IMR-90 (cell line): ENCODE measurements at regions not wholly inside any gene's neighbourhood (a gene's known extent, or its start where the extent isn't known, plus 50 kb on each side); places are given as distances from the start of the nearest gene placed in this dataset.

ENCODE experiments used
- ATAC-seq: fragments of 200-7000 bp; cut with Tn5 transposase; 2 replicates; pipeline ENCODE4 v1.9.1; 2020; ENCODE audit warnings: low read depth, mild to moderate bottlenecking, moderate library complexity
- BruUV-seq: library from RNA; stranded (reverse); fragments of 400-500 nt; replicated peaks from 2 replicates; lab custom pipeline; 2021; lab: Mats Ljungman, UMichigan
- CTCF ChIA-PET: fragments of 300-600 bp; formaldehyde crosslinking; extraction: SDS; loops from one replicate; lab custom pipeline; 2021; ENCODE audit warnings: antibody characterized with exemption; lab: Yijun Ruan, JAX
- POLR2A ChIA-PET: fragments of 300-600 bp; sonication (Branson Sonifier 250); formaldehyde crosslinking; loops from one replicate; lab custom pipeline; 2022; ENCODE audit warnings: antibody characterized with exemption; ENCODE audit not compliant: unreplicated experiment; lab: Charles Lee
- DNase-seq: peaks from one replicate; pipeline ENCODE4 v3.0.0; 2013
- H2AFZ ChIP-seq: replicated peaks from 2 replicates; pipeline ENCODE3; 2013; ENCODE audit warnings: low read length, mild to moderate bottlenecking; ENCODE audit not compliant: poor library complexity
- H2AK5ac ChIP-seq: 2 replicates; pipeline ENCODE4 v1.6.1; 2013; ENCODE audit warnings: low read depth, low read length, inconsistent platforms
- H2AK9ac ChIP-seq: replicated peaks from 2 replicates; pipeline ENCODE3; 2013; ENCODE audit warnings: mild to moderate bottlenecking, low read depth, low read length, moderate library complexity; ENCODE audit not compliant: poor library complexity
- H2BK120ac ChIP-seq: 2 replicates; pipeline ENCODE4 v1.6.1; 2013; ENCODE audit warnings: low read depth, low read length, inconsistent platforms
- H2BK15ac ChIP-seq: 3 replicates; pipeline ENCODE4 v1.6.1; 2013; ENCODE audit warnings: low read depth, low read length, inconsistent platforms
- H2BK20ac ChIP-seq: 2 replicates; pipeline ENCODE4 v1.6.1; 2013; ENCODE audit warnings: low read depth, mild to moderate bottlenecking, inconsistent platforms, low read length, moderate library complexity
- H2BK5ac ChIP-seq: 2 replicates; pipeline ENCODE4 v1.6.1; 2013; ENCODE audit warnings: mild to moderate bottlenecking, low read depth, low read length, inconsistent platforms; ENCODE audit not compliant: poor library complexity, severe bottlenecking
- H3K14ac ChIP-seq: replicated peaks from 2 replicates; pipeline ENCODE4 v1.6.1; 2013; ENCODE audit warnings: low read depth, low read length, inconsistent platforms
- H3K18ac ChIP-seq: 2 replicates; pipeline ENCODE4 v1.6.1; 2013; ENCODE audit warnings: low read depth, low read length, control low read depth
- H3K23ac ChIP-seq: 2 replicates; pipeline ENCODE4 v1.6.1; 2013; ENCODE audit warnings: low read depth, low read length, inconsistent platforms
- H3K27ac ChIP-seq: 2 replicates; pipeline ENCODE4 v1.5.1; 2013; ENCODE audit warnings: mild to moderate bottlenecking, control low read depth, low read length; ENCODE audit not compliant: insufficient read depth
- H3K27me3 ChIP-seq: 2 replicates; pipeline ENCODE4 v1.6.1; 2013; ENCODE audit warnings: low read length; ENCODE audit not compliant: control insufficient read depth, insufficient read depth
- H3K36me3 ChIP-seq: 2 replicates; pipeline ENCODE4 v1.6.1; 2013; ENCODE audit warnings: low read length, mixed read lengths; ENCODE audit not compliant: control insufficient read depth, insufficient read depth
- H3K4ac ChIP-seq: 2 replicates; pipeline ENCODE4 v1.6.1; 2013; ENCODE audit warnings: low read depth, low read length, inconsistent platforms
- H3K4me1 ChIP-seq: 2 replicates; pipeline ENCODE4 v1.6.1; 2013; ENCODE audit warnings: low read length, mixed read lengths; ENCODE audit not compliant: control insufficient read depth, insufficient read depth
- H3K4me2 ChIP-seq: 2 replicates; pipeline ENCODE4 v1.6.1; 2013; ENCODE audit warnings: low read depth, mild to moderate bottlenecking, control low read depth, low read length, moderate library complexity
- H3K4me3 ChIP-seq: 2 replicates; pipeline ENCODE4 v1.5.1; 2013; ENCODE audit warnings: low read depth, mild to moderate bottlenecking, control low read depth, low read length, moderate library complexity; ENCODE audit not compliant: insufficient read depth
- H3K56ac ChIP-seq: 2 replicates; pipeline ENCODE4 v1.6.1; 2013; ENCODE audit warnings: low read length, inconsistent platforms; ENCODE audit not compliant: insufficient read depth; ENCODE audit errors: extremely low read depth
- H3K79me1 ChIP-seq, 2 experiments: 2 replicates each; pipeline ENCODE4 v1.6.1; 2013; ENCODE audit warnings: low read length in 2 of 2, inconsistent platforms in 1 of 2, low read depth in 1 of 2
- H3K9ac ChIP-seq: 2 replicates; pipeline ENCODE4 v1.6.1; 2013; ENCODE audit warnings: low read depth, low read length, control low read depth
- H3K9me1 ChIP-seq: 2 replicates; pipeline ENCODE4 v1.6.1; 2013; ENCODE audit warnings: low read length, inconsistent platforms; ENCODE audit not compliant: insufficient read depth
- H3K9me3 ChIP-seq: 2 replicates; pipeline ENCODE4 v1.6.1; 2013; ENCODE audit warnings: low read length; ENCODE audit not compliant: control insufficient read depth, insufficient read depth
- H4K20me1 ChIP-seq: 2 replicates; pipeline ENCODE4 v1.6.1; 2013; ENCODE audit warnings: low read length, inconsistent platforms; ENCODE audit not compliant: insufficient read depth
- H4K5ac ChIP-seq: 2 replicates; pipeline ENCODE4 v1.6.1; 2013; ENCODE audit warnings: mild to moderate bottlenecking, low read depth, low read length, control low read depth
- H4K8ac ChIP-seq, 2 experiments: 2 replicates each; pipeline ENCODE4 v1.6.1; 2013; ENCODE audit warnings: low read depth in 2 of 2, low read length in 2 of 2, control low read depth in 1 of 2, inconsistent platforms in 1 of 2
- H4K91ac ChIP-seq: 2 replicates; pipeline ENCODE4 v1.6.1; 2013; ENCODE audit warnings: low read depth, low read length, inconsistent platforms; ENCODE audit not compliant: insufficient read depth
- BHLHE40 ChIP-seq: fragments of 150-350 bp; IDR thresholded peaks from 2 replicates; pipeline ENCODE4 v1.6.1; 2016; ENCODE audit warnings: mild to moderate bottlenecking, low read depth, low read length
- CEBPB ChIP-seq: IDR thresholded peaks from 2 replicates; pipeline ENCODE4 v1.6.1; 2012; ENCODE audit warnings: low read depth, low read length, improper control_type of control experiment
- CHD1 ChIP-seq: IDR thresholded peaks from 2 replicates; pipeline ENCODE4 v1.6.1; 2012; ENCODE audit warnings: low read depth, low read length, improper control_type of control experiment
- FOS ChIP-seq: fragments of 150-350 bp; IDR thresholded peaks from 2 replicates; pipeline ENCODE4 v1.6.1; 2016; ENCODE audit warnings: low read depth, low read length
- MAFK ChIP-seq: IDR thresholded peaks from 2 replicates; pipeline ENCODE4 v1.6.1; 2012; ENCODE audit warnings: low read depth, low read length, improper control_type of control experiment
- MAZ ChIP-seq: IDR thresholded peaks from 2 replicates; pipeline ENCODE4 v1.6.1; 2012; ENCODE audit warnings: low read depth, mild to moderate bottlenecking, low read length, improper control_type of control experiment, moderate library complexity, borderline replicate concordance
- MXI1 ChIP-seq: IDR thresholded peaks from 2 replicates; pipeline ENCODE4 v1.6.1; 2012; ENCODE audit warnings: low read depth, mild to moderate bottlenecking, low read length, moderate library complexity, borderline replicate concordance
- NFE2L2 ChIP-seq: fragments of 150-350 bp; IDR thresholded peaks from 2 replicates; pipeline ENCODE4 v1.6.1; 2016; ENCODE audit warnings: low read depth, mild to moderate bottlenecking, low read length
- POLR2A ChIP-seq: IDR thresholded peaks from 2 replicates; pipeline ENCODE4 v1.6.1; 2012; ENCODE audit warnings: mild to moderate bottlenecking, low read depth, low read length
- RAD21 ChIP-seq: IDR thresholded peaks from 2 replicates; pipeline ENCODE4 v1.6.1; 2012; ENCODE audit warnings: low read length, improper control_type of control experiment
- RCOR1 ChIP-seq: IDR thresholded peaks from 2 replicates; pipeline ENCODE4 v1.6.1; 2012; ENCODE audit warnings: mild to moderate bottlenecking, low read length, improper control_type of control experiment; ENCODE audit not compliant: insufficient replicate concordance
- RFX5 ChIP-seq: IDR thresholded peaks from 2 replicates; pipeline ENCODE4 v1.8.0; 2012; ENCODE audit warnings: low read depth, mild to moderate bottlenecking, low read length, moderate library complexity
- SMC3 ChIP-seq: fragments of 150-350 bp; IDR thresholded peaks from 2 replicates; pipeline ENCODE4 v1.6.1; 2016; ENCODE audit warnings: low read depth, mild to moderate bottlenecking, antibody characterized with exemption, low read length, moderate library complexity
- USF2 ChIP-seq: fragments of 150-350 bp; IDR thresholded peaks from 2 replicates; pipeline ENCODE4 v1.6.1; 2017; ENCODE audit warnings: mild to moderate bottlenecking, antibody characterized with exemption, low read length, low read depth
- WGBS, 2 experiments: methylation state at CpG; one replicate each; pipeline versions ENCODE4 v1.1.5 to v1.1.7; 2013; ENCODE audit warnings: missing lambda C conversion rate in 2 of 2; ENCODE audit not compliant: insufficient read length in 1 of 2; ENCODE audit errors: extremely low coverage in 2 of 2; 5-methylcytosine and 5-hydroxymethylcytosine counted together
- dilution Hi-C: fragments of 300-500 bp; cut with HindIII; formaldehyde crosslinking; loops from one replicate; pipeline ENCODE4 v1.14.3; 2018; ENCODE audit warnings: low sequenced_read_pairs; ENCODE audit not compliant: unreplicated experiment
- in situ Hi-C: fragments of 300-500 bp; cut with MboI; formaldehyde crosslinking; loops from 3 replicates; pipeline ENCODE4 v1.14.3; 2019; ENCODE audit warnings: low sequenced_read_pairs, inconsistent platforms, mixed read lengths
- intact Hi-C: fragments of 100-400 bp; cut with micrococcal nuclease; formaldehyde crosslinking; loops from 2 replicates; pipeline ENCODE4 v1.10.0; 2022
- TF ChIP-seq, protein P1 (sequence below): conservative IDR thresholded peaks from 2 replicates; pipeline ENCODE4 v1.5.1; 2012; ENCODE audit warnings: mild to moderate bottlenecking, low read depth, low read length, improper control_type of control experiment
- TF ChIP-seq, protein P2 (sequence below): fragments of 150-350 bp; IDR thresholded peaks from 2 replicates; pipeline ENCODE4 v1.6.1; 2016; ENCODE audit warnings: low read depth, mild to moderate bottlenecking, low read length, moderate library complexity, borderline replicate concordance

- H3K9me3 ChIP-seq: peaks cover 4% of the 10 kb centered on the region
- H2AK9ac ChIP-seq: no peak overlapping the region
- no CpG with 5 or more reads among the region's 5 CpGs for WGBS, 2 experiments
- in situ Hi-C loops (no loop called here), dilution Hi-C loops (no loop called here), intact Hi-C loops (loop anchor here (5.0 kb wide), 1 partner anchor 34 kb away; no protein-coding TSS in a partner anchor)
- H3K4me1 ChIP-seq: no peaks in the 10 kb centered on the region
- no peak overlapping the region for H2BK120ac ChIP-seq
- no peak overlapping the region for H3K4me3 ChIP-seq
- no peak overlapping the region for H3K27ac ChIP-seq
- no peak overlapping the region for H4K8ac ChIP-seq
- H3K79me1 ChIP-seq: no peaks in the 10 kb centered on the region
- no peaks in the 10 kb centered on the region for H3K9me1 ChIP-seq
- no peak overlapping the region for H4K91ac ChIP-seq
- no peak overlapping the region for H3K23ac ChIP-seq
- H2BK5ac ChIP-seq: no peak overlapping the region
- no peaks in the 10 kb centered on the region for H4K20me1 ChIP-seq
- no peak overlapping the region for H2BK20ac ChIP-seq
- H3K9ac ChIP-seq: no peak overlapping the region
- H2BK15ac ChIP-seq: no peak overlapping the region
- H2AK5ac ChIP-seq: no peak overlapping the region
- POLR2A ChIA-PET: no interaction called here
- CTCF ChIA-PET: no interaction called here
- H3K27me3 ChIP-seq: no peaks in the 10 kb centered on the region
- ATAC-seq (no peak), DNase-seq (no peak)
- H3K56ac ChIP-seq: no peak overlapping the region
- no peak overlapping the region for H2AFZ ChIP-seq
- H3K14ac ChIP-seq: no peak overlapping the region
- H3K18ac ChIP-seq: no peak overlapping the region
- no peak overlapping the region for H3K4me2 ChIP-seq
- no peak overlapping the region for H3K4ac ChIP-seq
- BruUV-seq: no TSS peak
- no peaks in the 10 kb centered on the region for H3K36me3 ChIP-seq
- no peak overlapping the region for H4K5ac ChIP-seq
- TF ChIP-seq, protein P1, sequence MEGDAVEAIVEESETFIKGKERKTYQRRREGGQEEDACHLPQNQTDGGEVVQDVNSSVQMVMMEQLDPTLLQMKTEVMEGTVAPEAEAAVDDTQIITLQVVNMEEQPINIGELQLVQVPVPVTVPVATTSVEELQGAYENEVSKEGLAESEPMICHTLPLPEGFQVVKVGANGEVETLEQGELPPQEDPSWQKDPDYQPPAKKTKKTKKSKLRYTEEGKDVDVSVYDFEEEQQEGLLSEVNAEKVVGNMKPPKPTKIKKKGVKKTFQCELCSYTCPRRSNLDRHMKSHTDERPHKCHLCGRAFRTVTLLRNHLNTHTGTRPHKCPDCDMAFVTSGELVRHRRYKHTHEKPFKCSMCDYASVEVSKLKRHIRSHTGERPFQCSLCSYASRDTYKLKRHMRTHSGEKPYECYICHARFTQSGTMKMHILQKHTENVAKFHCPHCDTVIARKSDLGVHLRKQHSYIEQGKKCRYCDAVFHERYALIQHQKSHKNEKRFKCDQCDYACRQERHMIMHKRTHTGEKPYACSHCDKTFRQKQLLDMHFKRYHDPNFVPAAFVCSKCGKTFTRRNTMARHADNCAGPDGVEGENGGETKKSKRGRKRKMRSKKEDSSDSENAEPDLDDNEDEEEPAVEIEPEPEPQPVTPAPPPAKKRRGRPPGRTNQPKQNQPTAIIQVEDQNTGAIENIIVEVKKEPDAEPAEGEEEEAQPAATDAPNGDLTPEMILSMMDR: no peak
- no peak for TF ChIP-seq USF2
- TF ChIP-seq NFE2L2: no peak
- TF ChIP-seq RAD21: no peak
- no peak for TF ChIP-seq RFX5
- TF ChIP-seq, protein P2, sequence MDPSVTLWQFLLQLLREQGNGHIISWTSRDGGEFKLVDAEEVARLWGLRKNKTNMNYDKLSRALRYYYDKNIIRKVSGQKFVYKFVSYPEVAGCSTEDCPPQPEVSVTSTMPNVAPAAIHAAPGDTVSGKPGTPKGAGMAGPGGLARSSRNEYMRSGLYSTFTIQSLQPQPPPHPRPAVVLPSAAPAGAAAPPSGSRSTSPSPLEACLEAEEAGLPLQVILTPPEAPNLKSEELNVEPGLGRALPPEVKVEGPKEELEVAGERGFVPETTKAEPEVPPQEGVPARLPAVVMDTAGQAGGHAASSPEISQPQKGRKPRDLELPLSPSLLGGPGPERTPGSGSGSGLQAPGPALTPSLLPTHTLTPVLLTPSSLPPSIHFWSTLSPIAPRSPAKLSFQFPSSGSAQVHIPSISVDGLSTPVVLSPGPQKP: no peak
- TF ChIP-seq BHLHE40: no peak
- TF ChIP-seq MAZ: no peak
- no peak for TF ChIP-seq SMC3
- no peak for TF ChIP-seq FOS
- TF ChIP-seq POLR2A: no peak
- TF ChIP-seq MXI1: no peak
- no peak for TF ChIP-seq MAFK
- TF ChIP-seq CHD1: no peak
- no peak for TF ChIP-seq CEBPB
- no peak for TF ChIP-seq RCOR1
These were observed 69.3 kb downstream of the SKIDA1 start for GRCh38 chr10:21456160-21456559.
